ENCODE measurements at regions not wholly inside any gene's neighbourhood (a gene's known extent, or its start where the extent isn't known, plus 50 kb on each side); places are given as distances from the start of the nearest gene placed in this dataset.

GRCh38 chr13:88670509-88670908, 999.3 kb downstream of the SLITRK5 start:
- TF ChIP-seq CTCF (IDR thresholded peaks at IDR 0.05; ENCODE audit: unreplicated experiment), result no peak
- Mint-ChIP-seq H3K4me1 (ENCODE audit: unreplicated experiment) (no peaks in the 10 kb centered on the region), H3K27me3 (ENCODE audit: unreplicated experiment) (no peaks in the 10 kb centered on the region), H3K9me3 (ENCODE audit: unreplicated experiment) (no peaks in the 10 kb centered on the region), H3K36me3 (ENCODE audit: low read depth, unreplicated experiment) (no peaks in the 10 kb centered on the region), H3K27ac (ENCODE audit: unreplicated experiment) (no peak overlapping the region), H3K4me3 (ENCODE audit: unreplicated experiment) (no peak overlapping the region)
- DNase-seq (ENCODE audit: low spot score), result no peak

- Mint-ChIP-seq H3K4me1 (ENCODE audit: unreplicated experiment) (no peaks in the 10 kb centered on the region), H3K27me3 (ENCODE audit: unreplicated experiment) (no peaks in the 10 kb centered on the region), H3K9me3 (ENCODE audit: unreplicated experiment) (no peaks in the 10 kb centered on the region), H3K27ac (ENCODE audit: unreplicated experiment) (no peak overlapping the region), H3K4me3 (ENCODE audit: unreplicated experiment) (no peak overlapping the region), H3K36me3 (ENCODE audit: low read depth, unreplicated experiment) (no peaks in the 10 kb centered on the region)
- no peak for DNase-seq (ENCODE audit: low spot score)
- TF ChIP-seq CTCF (IDR thresholded peaks at IDR 0.05; ENCODE audit: unreplicated experiment), result no peak
Measured at GRCh38 chr13:88674841-88675240, 1003.7 kb downstream of the SLITRK5 start.

- Mint-ChIP-seq H3K27me3 (ENCODE audit: unreplicated experiment) (no peaks in the 10 kb centered on the region), H3K9me3 (ENCODE audit: unreplicated experiment) (no peaks in the 10 kb centered on the region)
Measured at GRCh38 chr13:88675347-88675996, 1004.3 kb downstream of the SLITRK5 start.

GRCh38 chr13:88676016-88676415, 1004.8 kb downstream of the SLITRK5 start:
- Mint-ChIP-seq H3K27me3 (ENCODE audit: unreplicated experiment) (no peaks in the 10 kb centered on the region), H3K36me3 (ENCODE audit: low read depth, unreplicated experiment) (no peaks in the 10 kb centered on the region), H3K4me3 (ENCODE audit: unreplicated experiment) (no peak overlapping the region), H3K4me1 (ENCODE audit: unreplicated experiment) (no peaks in the 10 kb centered on the region), H3K27ac (ENCODE audit: unreplicated experiment) (no peak overlapping the region), H3K9me3 (ENCODE audit: unreplicated experiment) (no peaks in the 10 kb centered on the region)
- DNase-seq (ENCODE audit: low spot score), result no peak
- no peak for TF ChIP-seq CTCF (IDR thresholded peaks at IDR 0.05; ENCODE audit: unreplicated experiment)

More at GRCh38 chr13:88675347-88675996, 1004.3 kb downstream of the SLITRK5 start:
- TF ChIP-seq CTCF (IDR thresholded peaks at IDR 0.05; ENCODE audit: unreplicated experiment), result no peak
- Mint-ChIP-seq H3K36me3 (ENCODE audit: low read depth, unreplicated experiment) (no peaks in the 10 kb centered on the region), H3K27ac (ENCODE audit: unreplicated experiment) (no peak overlapping the region), H3K4me3 (ENCODE audit: unreplicated experiment) (no peak overlapping the region), H3K4me1 (ENCODE audit: unreplicated experiment) (no peaks in the 10 kb centered on the region)
- no peak for DNase-seq (ENCODE audit: low spot score)

GRCh38 chr13:88685459-88685858, 1014.3 kb downstream of the SLITRK5 start:
- Mint-ChIP-seq H3K4me1 (ENCODE audit: unreplicated experiment) (no peaks in the 10 kb centered on the region), H3K36me3 (ENCODE audit: low read depth, unreplicated experiment) (no peaks in the 10 kb centered on the region), H3K4me3 (ENCODE audit: unreplicated experiment) (no peak overlapping the region), H3K27ac (ENCODE audit: unreplicated experiment) (no peak overlapping the region), H3K9me3 (ENCODE audit: unreplicated experiment) (no peaks in the 10 kb centered on the region), H3K27me3 (ENCODE audit: unreplicated experiment) (no peaks in the 10 kb centered on the region)
- no peak for DNase-seq (ENCODE audit: low spot score)
- TF ChIP-seq CTCF (IDR thresholded peaks at IDR 0.05; ENCODE audit: unreplicated experiment), result no peak
